HCT116 (cell line): ENCODE measurements at regions not wholly inside any gene's neighbourhood (a gene's known extent, or its start where the extent isn't known, plus 50 kb on each side); places are given as distances from the start of the nearest gene placed in this dataset.

Experiments used
- ATAC-seq: fragments of 200-7000 bp; cut with Tn5 transposase; 2 replicates; pipeline ENCODE4 v1.9.1; 2020; ENCODE audit warnings: mild to moderate bottlenecking, moderate library complexity
- BruUV-seq: library from RNA; stranded (reverse); fragments of 400-500 nt; replicated peaks from 2 replicates; lab custom pipeline; 2021; lab: Mats Ljungman, UMichigan
- CTCF ChIA-PET: fragments of 300-600 bp; sonication (Branson Sonifier 250); formaldehyde crosslinking; loops from one replicate; lab custom pipeline; 2021; ENCODE audit warnings: antibody characterized with exemption; lab: Charles Lee
- POLR2A ChIA-PET: fragments of 300-600, 350-600 bp; sonication (Branson Sonifier 250); formaldehyde crosslinking; loops from one replicate; lab custom pipeline; 2021; ENCODE audit warnings: antibody characterized with exemption; lab: Charles Lee
- RAD21 ChIA-PET, 2 experiments: fragments of 300-600 bp; sonication (Branson Sonifier 250); formaldehyde crosslinking; loops; one replicate each; lab custom pipeline; 2023; ENCODE audit warnings: low total read pairs in 2 of 2; ENCODE audit not compliant: uncharacterized antibody in 2 of 2, unreplicated experiment in 2 of 2, low non-redundant PET in 1 of 2; lab: Charles Lee
- DNase-seq: peaks from one replicate; pipeline ENCODE4 v3.0.0-alpha.2; 2010; ENCODE audit warnings: low read depth, low spot score
- H2AFZ ChIP-seq: fragments of 200-600 bp; shearing (Covaris generic), sonication (generic); 2 replicates; pipeline ENCODE4 v1.6.1; 2017; ENCODE audit warnings: low read depth, mixed run types, mixed read lengths, antibody characterized with exemption, low read length; ENCODE audit not compliant: poor library complexity, severe bottlenecking
- H3K27ac ChIP-seq: 2 replicates; pipeline ENCODE4 v1.5.1; 2012; ENCODE audit warnings: low read depth, low read length
- H3K27me3 ChIP-seq: fragments of 200-600 bp; sonication (generic); 2 replicates; pipeline ENCODE4 v1.6.1; 2016; ENCODE audit warnings: mixed run types, low read length, mixed read lengths; ENCODE audit not compliant: insufficient read depth
- H3K36me3 ChIP-seq, 2 experiments: fragments of 200-500 bp in 1 of 2; fragments of 200-600 bp in 1 of 2; sonication (Bioruptor generic) in 1 of 2; sonication (generic) in 1 of 2; 2 replicates each; pipeline versions ENCODE4 v1.5.1 to v1.6.1; 2014 to 2016; ENCODE audit warnings: low read length in 2 of 2, inconsistent platforms in 1 of 2, mixed read lengths in 1 of 2, mixed run types in 1 of 2; ENCODE audit not compliant: insufficient read depth in 2 of 2, control insufficient read depth in 1 of 2
- H3K4me1 ChIP-seq, 2 experiments: fragments of 200-600 bp in 1 of 2; sonication (generic) in 1 of 2; 2 replicates each; pipeline versions ENCODE4 v1.5.1 to v1.6.1; 2012 to 2017; ENCODE audit warnings: low read length in 2 of 2, inconsistent platforms in 1 of 2, mild to moderate bottlenecking in 1 of 2, mixed read lengths in 1 of 2, mixed run types in 1 of 2, moderate library complexity in 1 of 2; ENCODE audit not compliant: insufficient read depth in 2 of 2, control insufficient read depth in 1 of 2
- H3K4me2 ChIP-seq: fragments of 200-600 bp; sonication (generic); 2 replicates; pipeline ENCODE4 v1.6.1; 2017; ENCODE audit warnings: mixed run types, low read length, mixed read lengths
- H3K4me3 ChIP-seq, 2 experiments: fragments of 200-600 bp in 1 of 2; sonication (generic) in 1 of 2; replicated peaks in 1 of 2; 2 replicates each; pipeline ENCODE4 v1.5.1; 2011 to 2016; ENCODE audit warnings: low read length in 2 of 2, control low read depth in 1 of 2, low read depth in 1 of 2, mild to moderate bottlenecking in 1 of 2, mixed read lengths in 1 of 2, mixed run types in 1 of 2
- H3K79me2 ChIP-seq: fragments of 200-600 bp; sonication (generic); 2 replicates; pipeline ENCODE4 v1.6.1; 2017; ENCODE audit warnings: mild to moderate bottlenecking, mixed run types, low read length, moderate library complexity, mixed read lengths; ENCODE audit not compliant: insufficient read depth
- H3K9ac ChIP-seq: fragments of 200-600 bp; sonication (generic); 2 replicates; pipeline ENCODE4 v1.6.1; 2016; ENCODE audit warnings: low read length, mixed read lengths
- H3K9me2 ChIP-seq: fragments of 200-600 bp; sonication (generic), shearing (Covaris generic); 2 replicates; pipeline ENCODE4 v1.6.1; 2017; ENCODE audit warnings: mixed run types, mild to moderate bottlenecking, moderate library complexity; ENCODE audit not compliant: insufficient read depth
- H3K9me3 ChIP-seq, 2 experiments: fragments of 200-500 bp in 1 of 2; fragments of 200-600 bp in 1 of 2; sonication (Bioruptor generic) in 1 of 2; sonication (generic) in 1 of 2; 2 replicates each; pipeline ENCODE4 v1.6.1; 2014 to 2017; ENCODE audit warnings: low read length in 2 of 2, mixed read lengths in 2 of 2, inconsistent platforms in 1 of 2, low read depth in 1 of 2, mild to moderate bottlenecking in 1 of 2, mixed run types in 1 of 2, moderate library complexity in 1 of 2; ENCODE audit not compliant: control insufficient read depth in 1 of 2, insufficient read depth in 1 of 2
- H4K20me1 ChIP-seq: fragments of 200-600 bp; sonication (generic), shearing (Covaris generic); 2 replicates; pipeline ENCODE4 v1.6.1; 2017; ENCODE audit warnings: mixed run types, mild to moderate bottlenecking, moderate library complexity; ENCODE audit not compliant: insufficient read depth
- CBX3 ChIP-seq: IDR thresholded peaks from 2 replicates; pipeline ENCODE4 v1.6.1; 2012; ENCODE audit warnings: low read depth
- CEBPB ChIP-seq: IDR thresholded peaks from 2 replicates; pipeline ENCODE4 v1.6.1; 2012; ENCODE audit warnings: low read depth
- EGR1 ChIP-seq: IDR thresholded peaks from 2 replicates; pipeline ENCODE4 v1.6.1; 2012; ENCODE audit warnings: low read depth
- EZH2 ChIP-seq: fragments of 200-600 bp; sonication (generic); IDR thresholded peaks from 2 replicates; pipeline ENCODE4 v1.6.1; 2017; ENCODE audit warnings: antibody characterized with exemption, mixed run types
- JUND ChIP-seq: IDR thresholded peaks from 2 replicates; pipeline ENCODE4 v1.6.1; 2012
- POLR2A ChIP-seq: IDR thresholded peaks from 2 replicates; pipeline ENCODE4 v1.7.0; 2011; ENCODE audit warnings: borderline replicate concordance; ENCODE audit not compliant: insufficient read depth, insufficient read length; ENCODE audit errors: extremely low read depth
- RAD21 ChIP-seq: IDR thresholded peaks from 2 replicates; pipeline ENCODE4 v1.6.1; 2012; ENCODE audit warnings: low read depth, mild to moderate bottlenecking
- REST ChIP-seq: IDR thresholded peaks from 2 replicates; pipeline ENCODE4 v1.6.1; 2012; ENCODE audit warnings: low read depth
- SIN3A ChIP-seq: IDR thresholded peaks from 2 replicates; pipeline ENCODE4 v1.6.1; 2012; ENCODE audit warnings: low read depth
- SP1 ChIP-seq: IDR thresholded peaks from 2 replicates; pipeline ENCODE4 v1.6.1; 2012; ENCODE audit warnings: low read depth
- SRF ChIP-seq: IDR thresholded peaks from 2 replicates; pipeline ENCODE4 v1.6.1; 2012; ENCODE audit warnings: low read depth
- TCF7L2 ChIP-seq: IDR thresholded peaks from 2 replicates; pipeline ENCODE4 v1.7.0; 2011; ENCODE audit warnings: borderline replicate concordance, inconsistent platforms; ENCODE audit not compliant: insufficient read depth, insufficient read length; ENCODE audit errors: extremely low read depth
- YY1 ChIP-seq: IDR thresholded peaks from 2 replicates; pipeline ENCODE4 v1.6.1; 2011; ENCODE audit warnings: low read length, low read depth, moderate library complexity, mild to moderate bottlenecking; ENCODE audit not compliant: insufficient replicate concordance; ENCODE audit errors: extremely low read depth
- ZFX ChIP-seq: fragments of 450-650 bp; IDR thresholded peaks from 2 replicates; pipeline ENCODE4 v1.6.1; 2017
- intact Hi-C: fragments of 100-400 bp; cut with micrococcal nuclease; formaldehyde crosslinking; loops from 2 replicates; pipeline ENCODE4 v1.10.0; 2022
- TF ChIP-seq, protein P1 (sequence below), 3 experiments: fragments of 200-600 bp in 1 of 3; sonication (generic) in 1 of 3; IDR thresholded peaks in 2 of 3; conservative IDR thresholded peaks in 1 of 3; 2 replicates each; pipeline ENCODE4 v1.5.1; 2012 to 2017; ENCODE audit warnings: low read depth in 2 of 3, low read length in 2 of 3, antibody characterized with exemption in 1 of 3, borderline replicate concordance in 1 of 3, control low read depth in 1 of 3, mild to moderate bottlenecking in 1 of 3, mixed read lengths in 1 of 3, mixed run types in 1 of 3, moderate library complexity in 1 of 3; ENCODE audit not compliant: insufficient read depth in 1 of 3
- TF ChIP-seq, protein P2 (sequence below): IDR thresholded peaks from 2 replicates; pipeline ENCODE4 v1.6.1; 2012

GRCh38 chr14:71647086-71647784 lies 285.0 kb upstream of the RGS6 start:
- H3K4me2 ChIP-seq, result peak overlapping the region; percentile 20; the same call in 1 of the 2 replicates

More at GRCh38 chr14:71647086-71647784, 285.0 kb upstream of the RGS6 start:
- Histone ChIP-seq H3K27me3 (no peaks in the 10 kb centered on the region), H3K4me1 (peaks cover 14 to 18% of the 10 kb centered on the region in 2 experiments), H3K36me3 (no peaks in the 10 kb centered on the region), H4K20me1 (no peaks in the 10 kb centered on the region), H3K4me3 (no peak overlapping the region), H3K27ac (peak overlapping the region; percentile 28; the same call in 1 of the 2 replicates), H3K9ac (no peak overlapping the region), H3K9me2 (no peaks in the 10 kb centered on the region), H2AFZ (no peak overlapping the region), H3K9me3 (no peaks in the 10 kb centered on the region), H3K79me2 (no peaks in the 10 kb centered on the region)
- CTCF ChIA-PET, result no interaction called here
- POLR2A ChIA-PET, result no interaction called here
- TF ChIP-seq REST, result no peak
- no peak for TF ChIP-seq SIN3A
- TF ChIP-seq POLR2A, result no peak
- TF ChIP-seq EZH2, result no peak
- no peak for TF ChIP-seq ZFX
- no peak for TF ChIP-seq TCF7L2
- no peak for TF ChIP-seq YY1
- TF ChIP-seq, protein P1, sequence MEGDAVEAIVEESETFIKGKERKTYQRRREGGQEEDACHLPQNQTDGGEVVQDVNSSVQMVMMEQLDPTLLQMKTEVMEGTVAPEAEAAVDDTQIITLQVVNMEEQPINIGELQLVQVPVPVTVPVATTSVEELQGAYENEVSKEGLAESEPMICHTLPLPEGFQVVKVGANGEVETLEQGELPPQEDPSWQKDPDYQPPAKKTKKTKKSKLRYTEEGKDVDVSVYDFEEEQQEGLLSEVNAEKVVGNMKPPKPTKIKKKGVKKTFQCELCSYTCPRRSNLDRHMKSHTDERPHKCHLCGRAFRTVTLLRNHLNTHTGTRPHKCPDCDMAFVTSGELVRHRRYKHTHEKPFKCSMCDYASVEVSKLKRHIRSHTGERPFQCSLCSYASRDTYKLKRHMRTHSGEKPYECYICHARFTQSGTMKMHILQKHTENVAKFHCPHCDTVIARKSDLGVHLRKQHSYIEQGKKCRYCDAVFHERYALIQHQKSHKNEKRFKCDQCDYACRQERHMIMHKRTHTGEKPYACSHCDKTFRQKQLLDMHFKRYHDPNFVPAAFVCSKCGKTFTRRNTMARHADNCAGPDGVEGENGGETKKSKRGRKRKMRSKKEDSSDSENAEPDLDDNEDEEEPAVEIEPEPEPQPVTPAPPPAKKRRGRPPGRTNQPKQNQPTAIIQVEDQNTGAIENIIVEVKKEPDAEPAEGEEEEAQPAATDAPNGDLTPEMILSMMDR (IDR thresholded peaks at IDR 0.05 in 2 of 3, conservative IDR thresholded peaks at IDR 0.05 in 1 of 3; ENCODE audit: borderline replicate concordance in 1 of 3, insufficient read depth in 1 of 3, low read depth in 2 of 3, low read length in 2 of 3), result no peak
- TF ChIP-seq CEBPB, result peak; percentile 65; the same call in 1 of the 2 replicates
- TF ChIP-seq, protein P2, sequence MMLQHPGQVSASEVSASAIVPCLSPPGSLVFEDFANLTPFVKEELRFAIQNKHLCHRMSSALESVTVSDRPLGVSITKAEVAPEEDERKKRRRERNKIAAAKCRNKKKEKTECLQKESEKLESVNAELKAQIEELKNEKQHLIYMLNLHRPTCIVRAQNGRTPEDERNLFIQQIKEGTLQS, result no peak
- TF ChIP-seq CBX3, result no peak
- no peak for TF ChIP-seq RAD21
- no peak for TF ChIP-seq JUND
- no peak for TF ChIP-seq EGR1
- no peak for TF ChIP-seq SRF
- TF ChIP-seq SP1, result peak; percentile 43
- DNase-seq (peak; percentile 12), ATAC-seq (peak; percentile 54; the same call in 1 of the 2 replicates)
- BruUV-seq, result no TSS peak
- intact Hi-C loops, result no loop called here
- RAD21 ChIA-PET, result no interaction called here
